ENCODE measurements at regions not wholly inside any gene's neighbourhood (a gene's known extent, or its start where the extent isn't known, plus 50 kb on each side); places are given as distances from the start of the nearest gene placed in this dataset.

GRCh38 chr1:238621405-238621804, 730.7 kb upstream of the ZP4 start:
- H3K4me2 ChIP-seq (ENCODE audit: low read length), result no peak overlapping the region
- no peak overlapping the region for H2AFZ ChIP-seq (ENCODE audit: low read depth, low read length)
- no peaks in the 10 kb centered on the region for H3K4me1 ChIP-seq (ENCODE audit: insufficient read depth, low read length)
- Mint-ChIP-seq H3K4me1 (ENCODE audit: low read depth, unreplicated experiment) (peaks cover 17% of the 10 kb centered on the region), H3K27me3 (ENCODE audit: low read depth, unreplicated experiment) (no peaks in the 10 kb centered on the region), H3K36me3 (ENCODE audit: low read depth, unreplicated experiment) (no peaks in the 10 kb centered on the region), H3K4me3 (ENCODE audit: unreplicated experiment) (no peak overlapping the region), H3K27ac (ENCODE audit: unreplicated experiment) (no peak overlapping the region), H3K9me3 (ENCODE audit: unreplicated experiment) (no peaks in the 10 kb centered on the region)
- no peaks in the 10 kb centered on the region for H4K20me1 ChIP-seq (ENCODE audit: insufficient read depth, low read length)
- no peaks in the 10 kb centered on the region for H3K9me3 ChIP-seq (ENCODE audit: insufficient read depth, low read depth, low read length)
- no peaks in the 10 kb centered on the region for H3K27me3 ChIP-seq (ENCODE audit: insufficient read depth, low read length)
- H3K27ac ChIP-seq (ENCODE audit: low read depth, low read length), result no peak overlapping the region
- no peak overlapping the region for H3K4me3 ChIP-seq (ENCODE audit: insufficient read depth, low read depth, low read length)
- H3K9ac ChIP-seq (ENCODE audit: low read length), result no peak overlapping the region
- FAIRE-seq, result no peak
- no peaks in the 10 kb centered on the region for H3K36me3 ChIP-seq (ENCODE audit: insufficient read depth, low read length)
- no peaks in the 10 kb centered on the region for H3K79me2 ChIP-seq (ENCODE audit: insufficient read depth, low read length)
- TF ChIP-seq CTCF (IDR thresholded peaks at IDR 0.05; ENCODE audit: insufficient read depth, low read depth, low read length), result no peak
- no peak for TF ChIP-seq EZH2 (IDR thresholded peaks at IDR 0.05; ENCODE audit: insufficient read depth, low read length)
- peak; percentile 48 for DNase-seq (ENCODE audit: low read depth)

- Histone ChIP-seq H3K27ac (ENCODE audit: low read depth, low read length) (no peak overlapping the region), H4K20me1 (ENCODE audit: insufficient read depth, low read length) (no peaks in the 10 kb centered on the region), H3K4me1 (ENCODE audit: insufficient read depth, low read length) (no peaks in the 10 kb centered on the region), H3K27me3 (ENCODE audit: insufficient read depth, low read length) (no peaks in the 10 kb centered on the region), H3K9ac (ENCODE audit: low read length) (no peak overlapping the region), H3K9me3 (ENCODE audit: insufficient read depth, low read depth, low read length) (no peaks in the 10 kb centered on the region), H3K4me3 (ENCODE audit: insufficient read depth, low read depth, low read length) (no peak overlapping the region), H3K4me2 (ENCODE audit: low read length) (no peak overlapping the region), H2AFZ (ENCODE audit: low read depth, low read length) (no peak overlapping the region), H3K79me2 (ENCODE audit: insufficient read depth, low read length) (no peaks in the 10 kb centered on the region), H3K36me3 (ENCODE audit: insufficient read depth, low read length) (no peaks in the 10 kb centered on the region)
- peaks cover 15% of the 10 kb centered on the region for H3K4me1 Mint-ChIP-seq (ENCODE audit: low read depth, unreplicated experiment)
- no peak overlapping the region for H3K27ac Mint-ChIP-seq (ENCODE audit: unreplicated experiment)
- H3K9me3 Mint-ChIP-seq (ENCODE audit: unreplicated experiment), result no peaks in the 10 kb centered on the region
- H3K36me3 Mint-ChIP-seq (ENCODE audit: low read depth, unreplicated experiment), result no peaks in the 10 kb centered on the region
- no peaks in the 10 kb centered on the region for H3K27me3 Mint-ChIP-seq (ENCODE audit: low read depth, unreplicated experiment)
- TF ChIP-seq CTCF (IDR thresholded peaks at IDR 0.05; ENCODE audit: insufficient read depth, low read depth, low read length), result no peak
- TF ChIP-seq EZH2 (IDR thresholded peaks at IDR 0.05; ENCODE audit: insufficient read depth, low read length), result no peak
- DNase-seq (ENCODE audit: low read depth) (no peak), FAIRE-seq (no peak)
- no peak overlapping the region for H3K4me3 Mint-ChIP-seq (ENCODE audit: unreplicated experiment)
Observed at GRCh38 chr1:238619652-238620051, 728.9 kb upstream of the ZP4 start.

GRCh38 chr1:238611406-238611805, 720.7 kb upstream of the ZP4 start:
- no peaks in the 10 kb centered on the region for H3K36me3 ChIP-seq (ENCODE audit: insufficient read depth, low read length)
- H3K4me2 ChIP-seq (ENCODE audit: low read length), result no peak overlapping the region
- TF ChIP-seq CTCF (IDR thresholded peaks at IDR 0.05; ENCODE audit: insufficient read depth, low read depth, low read length) (no peak), EZH2 (IDR thresholded peaks at IDR 0.05; ENCODE audit: insufficient read depth, low read length) (no peak)
- H3K9me3 ChIP-seq (ENCODE audit: insufficient read depth, low read depth, low read length), result no peaks in the 10 kb centered on the region
- Mint-ChIP-seq H3K36me3 (ENCODE audit: low read depth, unreplicated experiment) (no peaks in the 10 kb centered on the region), H3K27ac (ENCODE audit: unreplicated experiment) (no peak overlapping the region), H3K4me3 (ENCODE audit: unreplicated experiment) (no peak overlapping the region), H3K4me1 (ENCODE audit: low read depth, unreplicated experiment) (peaks cover 9% of the 10 kb centered on the region), H3K27me3 (ENCODE audit: low read depth, unreplicated experiment) (no peaks in the 10 kb centered on the region), H3K9me3 (ENCODE audit: unreplicated experiment) (no peaks in the 10 kb centered on the region)
- H3K79me2 ChIP-seq (ENCODE audit: insufficient read depth, low read length), result no peaks in the 10 kb centered on the region
- no peak for DNase-seq (ENCODE audit: low read depth)
- no peak overlapping the region for H3K4me3 ChIP-seq (ENCODE audit: insufficient read depth, low read depth, low read length)
- no peaks in the 10 kb centered on the region for H3K4me1 ChIP-seq (ENCODE audit: insufficient read depth, low read length)
- no peak for FAIRE-seq
- H3K27ac ChIP-seq (ENCODE audit: low read depth, low read length), result no peak overlapping the region
- no peaks in the 10 kb centered on the region for H3K27me3 ChIP-seq (ENCODE audit: insufficient read depth, low read length)
- H2AFZ ChIP-seq (ENCODE audit: low read depth, low read length), result no peak overlapping the region
- no peak overlapping the region for H3K9ac ChIP-seq (ENCODE audit: low read length)
- no peaks in the 10 kb centered on the region for H4K20me1 ChIP-seq (ENCODE audit: insufficient read depth, low read length)

Data from astrocyte (in vitro differentiated cells and primary cell).